IMR-90 (cell line): ENCODE measurements at regions not wholly inside any gene's neighbourhood (a gene's known extent, or its start where the extent isn't known, plus 50 kb on each side); places are given as distances from the start of the nearest gene placed in this dataset.

Experiments used
- BHLHE40 ChIP-seq: fragments of 150-350 bp; IDR thresholded peaks from 2 replicates; pipeline ENCODE4 v1.6.1; 2016; ENCODE audit warnings: mild to moderate bottlenecking, low read depth, low read length
- CEBPB ChIP-seq: IDR thresholded peaks from 2 replicates; pipeline ENCODE4 v1.6.1; 2012; ENCODE audit warnings: low read depth, low read length, improper control_type of control experiment
- CHD1 ChIP-seq: IDR thresholded peaks from 2 replicates; pipeline ENCODE4 v1.6.1; 2012; ENCODE audit warnings: low read depth, low read length, improper control_type of control experiment
- CTCF ChIP-seq: conservative IDR thresholded peaks from 2 replicates; pipeline ENCODE4 v1.5.1; 2012; ENCODE audit warnings: mild to moderate bottlenecking, low read depth, low read length, improper control_type of control experiment
- FOS ChIP-seq: fragments of 150-350 bp; IDR thresholded peaks from 2 replicates; pipeline ENCODE4 v1.6.1; 2016; ENCODE audit warnings: low read depth, low read length
- MXI1 ChIP-seq: IDR thresholded peaks from 2 replicates; pipeline ENCODE4 v1.6.1; 2012; ENCODE audit warnings: low read depth, mild to moderate bottlenecking, low read length, moderate library complexity, borderline replicate concordance
- POLR2A ChIP-seq: IDR thresholded peaks from 2 replicates; pipeline ENCODE4 v1.6.1; 2012; ENCODE audit warnings: mild to moderate bottlenecking, low read depth, low read length
- RAD21 ChIP-seq: IDR thresholded peaks from 2 replicates; pipeline ENCODE4 v1.6.1; 2012; ENCODE audit warnings: low read length, improper control_type of control experiment
- RCOR1 ChIP-seq: IDR thresholded peaks from 2 replicates; pipeline ENCODE4 v1.6.1; 2012; ENCODE audit warnings: mild to moderate bottlenecking, low read length, improper control_type of control experiment; ENCODE audit not compliant: insufficient replicate concordance
- RFX5 ChIP-seq: IDR thresholded peaks from 2 replicates; pipeline ENCODE4 v1.8.0; 2012; ENCODE audit warnings: low read depth, mild to moderate bottlenecking, low read length, moderate library complexity
- SMC3 ChIP-seq: fragments of 150-350 bp; IDR thresholded peaks from 2 replicates; pipeline ENCODE4 v1.6.1; 2016; ENCODE audit warnings: low read depth, mild to moderate bottlenecking, antibody characterized with exemption, low read length, moderate library complexity
- TF ChIP-seq, protein P1 (sequence below): fragments of 150-350 bp; IDR thresholded peaks from 2 replicates; pipeline ENCODE4 v1.6.1; 2017; ENCODE audit warnings: mild to moderate bottlenecking, antibody characterized with exemption, low read length, low read depth

GRCh38 chr5:50564079-50564478 is 102.4 kb upstream of the PARP8 start:
- TF ChIP-seq CTCF (no peak), POLR2A (no peak), CEBPB (no peak), RAD21 (no peak), BHLHE40 (no peak), CHD1 (no peak), SMC3 (no peak), MXI1 (no peak), RCOR1 (no peak), RFX5 (no peak), FOS (no peak)
- TF ChIP-seq, protein P1, sequence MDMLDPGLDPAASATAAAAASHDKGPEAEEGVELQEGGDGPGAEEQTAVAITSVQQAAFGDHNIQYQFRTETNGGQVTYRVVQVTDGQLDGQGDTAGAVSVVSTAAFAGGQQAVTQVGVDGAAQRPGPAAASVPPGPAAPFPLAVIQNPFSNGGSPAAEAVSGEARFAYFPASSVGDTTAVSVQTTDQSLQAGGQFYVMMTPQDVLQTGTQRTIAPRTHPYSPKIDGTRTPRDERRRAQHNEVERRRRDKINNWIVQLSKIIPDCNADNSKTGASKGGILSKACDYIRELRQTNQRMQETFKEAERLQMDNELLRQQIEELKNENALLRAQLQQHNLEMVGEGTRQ = no peak
